Liver (tissue), 3 donors: ENCODE measurements at regions not wholly inside any gene's neighbourhood (a gene's known extent, or its start where the extent isn't known, plus 50 kb on each side); places are given as distances from the start of the nearest gene placed in this dataset.

ENCODE experiments used
- EGR1 ChIP-seq, 2 donors: IDR thresholded peaks; 2 replicates each; pipeline ENCODE4 v1.6.1; 2016 to 2018; ENCODE audit warnings: antibody characterized with exemption in 2 of 2, low read depth in 2 of 2
- FOXA1 ChIP-seq: IDR thresholded peaks from 2 replicates; pipeline ENCODE4 v1.6.1; 2016; ENCODE audit warnings: antibody characterized with exemption
- GABPA ChIP-seq, 2 donors: IDR thresholded peaks in 1 of 2; conservative IDR thresholded peaks in 1 of 2; 2 replicates each; pipeline ENCODE4 v1.6.1; 2016; ENCODE audit warnings: antibody characterized with exemption in 2 of 2, mild to moderate bottlenecking in 1 of 2, moderate library complexity in 1 of 2
- RAD21 ChIP-seq, 2 donors: IDR thresholded peaks; 2 replicates each; pipeline ENCODE4 v1.6.1; 2016; ENCODE audit warnings: antibody characterized with exemption in 2 of 2, mild to moderate bottlenecking in 2 of 2
- SP1 ChIP-seq: IDR thresholded peaks from 2 replicates; pipeline ENCODE4 v1.6.1; 2018; ENCODE audit warnings: antibody characterized with exemption, mild to moderate bottlenecking
- TF ChIP-seq, protein P1 (sequence below): fragments of 150-350 bp; IDR thresholded peaks from 2 replicates; pipeline ENCODE4 v1.5.1; 2017; ENCODE audit warnings: improper control_type of control experiment, low read depth, low read length; ENCODE audit not compliant: missing input control
- TF ChIP-seq, protein P2 (sequence below): IDR thresholded peaks from 2 replicates; pipeline ENCODE4 v1.6.1; 2016; ENCODE audit warnings: antibody characterized with exemption, mild to moderate bottlenecking
- TF ChIP-seq, protein P3 (sequence below): IDR thresholded peaks from 2 replicates; pipeline ENCODE4 v1.6.1; 2016; ENCODE audit warnings: antibody characterized with exemption
- TF ChIP-seq, protein P4 (sequence below): IDR thresholded peaks from 2 replicates; pipeline ENCODE4 v1.6.1; 2016; ENCODE audit warnings: antibody characterized with exemption
- donor health status: healthy.
- donor health status: healthy.

DNA sequence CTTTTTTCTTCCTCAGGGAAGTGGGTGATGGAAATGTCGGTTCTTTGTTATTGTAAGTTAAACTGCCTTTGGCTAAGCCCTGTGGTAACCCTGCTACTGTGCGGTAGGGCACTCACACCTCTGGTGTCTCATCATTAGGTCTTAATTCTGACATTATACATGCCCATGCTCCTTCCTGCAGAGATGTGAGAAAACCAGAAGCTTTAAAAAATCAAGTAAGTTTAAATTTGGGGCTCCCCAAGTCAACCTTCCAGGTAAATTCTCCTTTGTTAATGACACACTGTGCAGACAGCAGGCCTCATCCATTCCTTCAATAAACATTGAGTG is 155.8 kb downstream of the FAM43A start:
- TF ChIP-seq, protein P1, sequence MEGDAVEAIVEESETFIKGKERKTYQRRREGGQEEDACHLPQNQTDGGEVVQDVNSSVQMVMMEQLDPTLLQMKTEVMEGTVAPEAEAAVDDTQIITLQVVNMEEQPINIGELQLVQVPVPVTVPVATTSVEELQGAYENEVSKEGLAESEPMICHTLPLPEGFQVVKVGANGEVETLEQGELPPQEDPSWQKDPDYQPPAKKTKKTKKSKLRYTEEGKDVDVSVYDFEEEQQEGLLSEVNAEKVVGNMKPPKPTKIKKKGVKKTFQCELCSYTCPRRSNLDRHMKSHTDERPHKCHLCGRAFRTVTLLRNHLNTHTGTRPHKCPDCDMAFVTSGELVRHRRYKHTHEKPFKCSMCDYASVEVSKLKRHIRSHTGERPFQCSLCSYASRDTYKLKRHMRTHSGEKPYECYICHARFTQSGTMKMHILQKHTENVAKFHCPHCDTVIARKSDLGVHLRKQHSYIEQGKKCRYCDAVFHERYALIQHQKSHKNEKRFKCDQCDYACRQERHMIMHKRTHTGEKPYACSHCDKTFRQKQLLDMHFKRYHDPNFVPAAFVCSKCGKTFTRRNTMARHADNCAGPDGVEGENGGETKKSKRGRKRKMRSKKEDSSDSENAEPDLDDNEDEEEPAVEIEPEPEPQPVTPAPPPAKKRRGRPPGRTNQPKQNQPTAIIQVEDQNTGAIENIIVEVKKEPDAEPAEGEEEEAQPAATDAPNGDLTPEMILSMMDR: no peak
- TF ChIP-seq GABPA (IDR thresholded peaks at IDR 0.05 in 1 of 2, conservative IDR thresholded peaks at IDR 0.05 in 1 of 2) (no peak), RAD21 (IDR thresholded peaks at IDR 0.05) (no peak), SP1 (no peak), FOXA1 (no peak), EGR1 (IDR thresholded peaks at IDR 0.05; ENCODE audit: low read depth in 2 of 2) (no peak)
- TF ChIP-seq, protein P2, sequence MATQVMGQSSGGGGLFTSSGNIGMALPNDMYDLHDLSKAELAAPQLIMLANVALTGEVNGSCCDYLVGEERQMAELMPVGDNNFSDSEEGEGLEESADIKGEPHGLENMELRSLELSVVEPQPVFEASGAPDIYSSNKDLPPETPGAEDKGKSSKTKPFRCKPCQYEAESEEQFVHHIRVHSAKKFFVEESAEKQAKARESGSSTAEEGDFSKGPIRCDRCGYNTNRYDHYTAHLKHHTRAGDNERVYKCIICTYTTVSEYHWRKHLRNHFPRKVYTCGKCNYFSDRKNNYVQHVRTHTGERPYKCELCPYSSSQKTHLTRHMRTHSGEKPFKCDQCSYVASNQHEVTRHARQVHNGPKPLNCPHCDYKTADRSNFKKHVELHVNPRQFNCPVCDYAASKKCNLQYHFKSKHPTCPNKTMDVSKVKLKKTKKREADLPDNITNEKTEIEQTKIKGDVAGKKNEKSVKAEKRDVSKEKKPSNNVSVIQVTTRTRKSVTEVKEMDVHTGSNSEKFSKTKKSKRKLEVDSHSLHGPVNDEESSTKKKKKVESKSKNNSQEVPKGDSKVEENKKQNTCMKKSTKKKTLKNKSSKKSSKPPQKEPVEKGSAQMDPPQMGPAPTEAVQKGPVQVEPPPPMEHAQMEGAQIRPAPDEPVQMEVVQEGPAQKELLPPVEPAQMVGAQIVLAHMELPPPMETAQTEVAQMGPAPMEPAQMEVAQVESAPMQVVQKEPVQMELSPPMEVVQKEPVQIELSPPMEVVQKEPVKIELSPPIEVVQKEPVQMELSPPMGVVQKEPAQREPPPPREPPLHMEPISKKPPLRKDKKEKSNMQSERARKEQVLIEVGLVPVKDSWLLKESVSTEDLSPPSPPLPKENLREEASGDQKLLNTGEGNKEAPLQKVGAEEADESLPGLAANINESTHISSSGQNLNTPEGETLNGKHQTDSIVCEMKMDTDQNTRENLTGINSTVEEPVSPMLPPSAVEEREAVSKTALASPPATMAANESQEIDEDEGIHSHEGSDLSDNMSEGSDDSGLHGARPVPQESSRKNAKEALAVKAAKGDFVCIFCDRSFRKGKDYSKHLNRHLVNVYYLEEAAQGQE: no peak
- TF ChIP-seq, protein P3, sequence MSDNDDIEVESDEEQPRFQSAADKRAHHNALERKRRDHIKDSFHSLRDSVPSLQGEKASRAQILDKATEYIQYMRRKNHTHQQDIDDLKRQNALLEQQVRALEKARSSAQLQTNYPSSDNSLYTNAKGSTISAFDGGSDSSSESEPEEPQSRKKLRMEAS: no peak
- TF ChIP-seq, protein P4, sequence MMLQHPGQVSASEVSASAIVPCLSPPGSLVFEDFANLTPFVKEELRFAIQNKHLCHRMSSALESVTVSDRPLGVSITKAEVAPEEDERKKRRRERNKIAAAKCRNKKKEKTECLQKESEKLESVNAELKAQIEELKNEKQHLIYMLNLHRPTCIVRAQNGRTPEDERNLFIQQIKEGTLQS: no peak
